SW480 (cell line): ENCODE measurements at regions not wholly inside any gene's neighbourhood (a gene's known extent, or its start where the extent isn't known, plus 50 kb on each side); places are given as distances from the start of the nearest gene placed in this dataset.

Experiments used
- DNase-seq: peaks from one replicate; pipeline ENCODE4 v3.0.0-alpha.2; 2016; ENCODE audit warnings: low spot score

- no peak for DNase-seq
Observed at GRCh38 chr11:45036733-45037132, 86.0 kb upstream of the TP53I11 start.

GRCh38 chr11:45037434-45038005, 86.8 kb upstream of the TP53I11 start:
- peak; percentile 83 for DNase-seq

- DNase-seq: no peak
Observed at GRCh38 chr11:45038923-45039322, 88.2 kb upstream of the TP53I11 start.

- no peak for DNase-seq
Observed at GRCh38 chr11:45041596-45041995, 90.9 kb upstream of the TP53I11 start.

GRCh38 chr11:45042560-45042959, 91.9 kb upstream of the TP53I11 start:
- peak; percentile 43 for DNase-seq

- no peak for DNase-seq
Observed at GRCh38 chr11:45043755-45044475, 93.2 kb upstream of the TP53I11 start.

GRCh38 chr11:45045683-45046471, 95.2 kb upstream of the TP53I11 start:
- DNase-seq: peak; percentile 73

GRCh38 chr11:45048313-45048841, 97.7 kb upstream of the TP53I11 start:
- no peak for DNase-seq

GRCh38 chr11:45048870-45049691, 97.4 kb upstream of the PRDM11 start:
- no peak for DNase-seq

- no peak for DNase-seq
Observed at GRCh38 chr11:45050111-45050510, 96.3 kb upstream of the PRDM11 start.

GRCh38 chr11:45051621-45052020, 94.8 kb upstream of the PRDM11 start:
- DNase-seq: no peak

GRCh38 chr11:45052361-45052760, 94.1 kb upstream of the PRDM11 start:
- DNase-seq: no peak

GRCh38 chr11:45053736-45054446, 92.5 kb upstream of the PRDM11 start:
- no peak for DNase-seq

GRCh38 chr11:45054956-45055355, 91.5 kb upstream of the PRDM11 start:
- DNase-seq: no peak

- DNase-seq: no peak
Observed at GRCh38 chr11:45056529-45056928, 89.9 kb upstream of the PRDM11 start.

GRCh38 chr11:45057938-45058646, 88.3 kb upstream of the PRDM11 start:
- no peak for DNase-seq

- no peak for DNase-seq
Observed at GRCh38 chr11:45058647-45058950, 87.8 kb upstream of the PRDM11 start.

GRCh38 chr11:45060707-45061106, 85.7 kb upstream of the PRDM11 start:
- DNase-seq: no peak

- no peak for DNase-seq
Observed at GRCh38 chr11:45061641-45062040, 84.8 kb upstream of the PRDM11 start.

GRCh38 chr11:45062115-45062514, 84.3 kb upstream of the PRDM11 start:
- DNase-seq: no peak
